C4-2B (cell line): ENCODE measurements at regions not wholly inside any gene's neighbourhood (a gene's known extent, or its start where the extent isn't known, plus 50 kb on each side); places are given as distances from the start of the nearest gene placed in this dataset.

Source experiments
- ZFX ChIP-seq: fragments of 450-650 bp; IDR thresholded peaks from 2 replicates; pipeline ENCODE4 v1.6.1; 2017
- TF ChIP-seq, protein P1 (sequence below): fragments of 450-650 bp; conservative IDR thresholded peaks from 2 replicates; pipeline ENCODE4 v1.5.1; 2017; ENCODE audit warnings: mild to moderate bottlenecking

GRCh38 chr2:12331698-12332097, 385.0 kb upstream of the TRIB2 start:
- TF ChIP-seq, protein P1, sequence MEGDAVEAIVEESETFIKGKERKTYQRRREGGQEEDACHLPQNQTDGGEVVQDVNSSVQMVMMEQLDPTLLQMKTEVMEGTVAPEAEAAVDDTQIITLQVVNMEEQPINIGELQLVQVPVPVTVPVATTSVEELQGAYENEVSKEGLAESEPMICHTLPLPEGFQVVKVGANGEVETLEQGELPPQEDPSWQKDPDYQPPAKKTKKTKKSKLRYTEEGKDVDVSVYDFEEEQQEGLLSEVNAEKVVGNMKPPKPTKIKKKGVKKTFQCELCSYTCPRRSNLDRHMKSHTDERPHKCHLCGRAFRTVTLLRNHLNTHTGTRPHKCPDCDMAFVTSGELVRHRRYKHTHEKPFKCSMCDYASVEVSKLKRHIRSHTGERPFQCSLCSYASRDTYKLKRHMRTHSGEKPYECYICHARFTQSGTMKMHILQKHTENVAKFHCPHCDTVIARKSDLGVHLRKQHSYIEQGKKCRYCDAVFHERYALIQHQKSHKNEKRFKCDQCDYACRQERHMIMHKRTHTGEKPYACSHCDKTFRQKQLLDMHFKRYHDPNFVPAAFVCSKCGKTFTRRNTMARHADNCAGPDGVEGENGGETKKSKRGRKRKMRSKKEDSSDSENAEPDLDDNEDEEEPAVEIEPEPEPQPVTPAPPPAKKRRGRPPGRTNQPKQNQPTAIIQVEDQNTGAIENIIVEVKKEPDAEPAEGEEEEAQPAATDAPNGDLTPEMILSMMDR = no peak
- no peak for TF ChIP-seq ZFX
